Common myeloid progenitor, CD34-positive (primary cell): ENCODE measurements at regions not wholly inside any gene's neighbourhood (a gene's known extent, or its start where the extent isn't known, plus 50 kb on each side); places are given as distances from the start of the nearest gene placed in this dataset.

Experiments used
- CTCF ChIA-PET: fragments of 350-600 bp; sonication (Branson Sonifier 250); formaldehyde crosslinking; loops from one replicate; lab custom pipeline; 2021; ENCODE audit warnings: antibody characterized with exemption; lab: Charles Lee
- POLR2A ChIA-PET: fragments of 350-600 bp; sonication (Branson Sonifier 250); formaldehyde crosslinking; loops from one replicate; lab custom pipeline; 2021; ENCODE audit warnings: antibody characterized with exemption; lab: Charles Lee
- DNase-seq, 3 donors: peaks; one replicate each; pipeline versions ENCODE4 v3.0.0 to v3.0.0-alpha.2; 2013
- H3K27ac ChIP-seq, 2 experiments: 1 replicate in 1 of 2; 2 replicates in 1 of 2; pipeline ENCODE4 v1.7.0; 2013; ENCODE audit warnings: inconsistent platforms in 2 of 2, low read length in 2 of 2, mild to moderate bottlenecking in 2 of 2, low read depth in 1 of 2, moderate library complexity in 1 of 2; ENCODE audit not compliant: severe bottlenecking in 2 of 2, insufficient read depth in 1 of 2, poor library complexity in 1 of 2
- H3K27me3 ChIP-seq, 5 experiments: replicated peaks in 2 of 5; 1 replicate in 3 of 5; 2 replicates in 2 of 5; pipeline versions ENCODE4 v1.6.1 to v1.7.0; 2013; ENCODE audit warnings: low read length in 4 of 5, mild to moderate bottlenecking in 2 of 5, moderate library complexity in 2 of 5, inconsistent platforms in 1 of 5; ENCODE audit not compliant: insufficient read depth in 5 of 5, control insufficient read depth in 4 of 5
- H3K36me3 ChIP-seq, 4 experiments: 1 replicate in 2 of 4; 2 replicates in 2 of 4; pipeline versions ENCODE4 v1.6.1 to v1.7.0; 2013; ENCODE audit warnings: low read length in 3 of 4, control low read depth in 1 of 4, mild to moderate bottlenecking in 1 of 4; ENCODE audit not compliant: control insufficient read depth in 4 of 4, insufficient read depth in 4 of 4
- H3K4me1 ChIP-seq, 4 experiments: 1 replicate in 3 of 4; 2 replicates in 1 of 4; pipeline versions ENCODE4 v1.6.1 to v1.7.1; 2013; ENCODE audit warnings: low read length in 3 of 4, mild to moderate bottlenecking in 3 of 4, control low read depth in 1 of 4, inconsistent platforms in 1 of 4, moderate library complexity in 1 of 4; ENCODE audit not compliant: control insufficient read depth in 4 of 4, insufficient read depth in 4 of 4; ENCODE audit errors: control extremely low read depth in 1 of 4
- H3K4me3 ChIP-seq, 7 experiments: 1 replicate in 4 of 7; 2 replicates in 3 of 7; pipeline versions ENCODE4 v1.5.1 to v1.7.0; 2013; ENCODE audit warnings: mild to moderate bottlenecking in 7 of 7, low read length in 6 of 7, moderate library complexity in 6 of 7, inconsistent platforms in 2 of 7, low read depth in 2 of 7, control low read depth in 1 of 7; ENCODE audit not compliant: insufficient read depth in 4 of 7, control insufficient read depth in 1 of 7; ENCODE audit errors: extremely low read depth in 1 of 7
- H3K9me3 ChIP-seq, 5 experiments: 1 replicate in 4 of 5; 2 replicates in 1 of 5; pipeline versions ENCODE4 v1.6.1 to v1.7.1; 2013; ENCODE audit warnings: low read length in 4 of 5, mild to moderate bottlenecking in 2 of 5, inconsistent platforms in 1 of 5, low read depth in 1 of 5, moderate library complexity in 1 of 5; ENCODE audit not compliant: control insufficient read depth in 4 of 5, insufficient read depth in 2 of 5; ENCODE audit errors: control extremely low read depth in 1 of 5
- WGBS: methylation state at CpG from one replicate; pipeline ENCODE4 v1.1.5; 2013; ENCODE audit not compliant: insufficient coverage; 5-methylcytosine and 5-hydroxymethylcytosine counted together

- Histone ChIP-seq H3K36me3 (no peaks in the 10 kb centered on the region), H3K9me3 (no peaks in the 10 kb centered on the region), H3K4me3 (no peak overlapping the region), H3K27me3 (peaks cover 0 to 23% (median 9%) of the 10 kb centered on the region in 5 experiments), H3K4me1 (no peaks in the 10 kb centered on the region), H3K27ac (no peak overlapping the region)
- CTCF ChIA-PET, result interaction anchor here (1.3 kb wide), 1 partner anchor 22 kb away, joined by 5 read pairs; no protein-coding TSS in a partner anchor
- no peak for DNase-seq
- POLR2A ChIA-PET, result no interaction called here
- 87% methylated on average over 2 of the region's 2 CpGs for WGBS
Measured at GRCh38 chr3:10620833-10621082, 115.4 kb upstream of the ATP2B2 start.

GRCh38 chr3:10623578-10624275 is 118.3 kb upstream of the ATP2B2 start:
- CTCF ChIA-PET, result no interaction called here
- WGBS, result 87% methylated on average over 3 of the region's 4 CpGs

DNA sequence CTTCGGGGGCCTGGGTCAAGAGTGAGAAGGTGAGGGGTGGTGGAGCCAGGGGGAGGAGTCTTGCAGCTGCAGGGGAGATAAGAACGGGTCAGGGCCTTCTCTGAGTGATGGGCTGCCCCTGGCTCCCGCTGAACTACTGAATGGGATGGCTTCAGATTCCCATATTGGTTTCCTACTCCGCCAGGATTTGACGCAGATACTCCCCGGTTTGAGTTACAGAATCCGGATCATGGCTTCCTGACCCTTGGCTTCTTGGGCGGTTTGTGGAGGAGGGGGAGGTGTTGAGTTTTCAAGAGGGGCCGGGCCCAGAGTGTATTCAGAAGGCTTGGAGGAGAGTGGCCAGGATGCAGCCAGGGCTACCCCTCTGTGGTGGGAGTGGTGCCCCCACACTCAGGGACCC is 119.9 kb upstream of the ATP2B2 start:
- CTCF ChIA-PET, result no interaction called here
- no peak for DNase-seq

More at GRCh38 chr3:10623578-10624275, 118.3 kb upstream of the ATP2B2 start:
- H3K27ac ChIP-seq, result no peak overlapping the region
- POLR2A ChIA-PET, result no interaction called here
- peaks cover 0 to 19% (median 9%) of the 10 kb centered on the region in 5 experiments for H3K27me3 ChIP-seq
- H3K9me3 ChIP-seq, result no peaks in the 10 kb centered on the region
- H3K36me3 ChIP-seq, result no peaks in the 10 kb centered on the region
- H3K4me1 ChIP-seq, result no peaks in the 10 kb centered on the region
- no peak overlapping the region for H3K4me3 ChIP-seq
- DNase-seq, result no peak

GRCh38 chr3:10627884-10628572 is 122.6 kb upstream of the ATP2B2 start:
- Histone ChIP-seq H3K4me1 (no peaks in the 10 kb centered on the region), H3K9me3 (no peaks in the 10 kb centered on the region), H3K36me3 (no peaks in the 10 kb centered on the region), H3K4me3 (no peak overlapping the region), H3K27ac (no peak overlapping the region), H3K27me3 (peaks cover 0 to 6% (median 2%) of the 10 kb centered on the region in 5 experiments)
- WGBS, result 82% methylated on average over 11 of the region's 13 CpGs
- ChIA-PET POLR2A (no interaction called here), CTCF (interaction anchor here (1.1 kb wide), 1 partner anchor 129 kb away, joined by 3 read pairs; no protein-coding TSS in a partner anchor)
- DNase-seq, result no peak

More for the DNA sequence above, 119.9 kb upstream of the ATP2B2 start:
- no peaks in the 10 kb centered on the region for H3K9me3 ChIP-seq
- H3K27ac ChIP-seq, result no peak overlapping the region
- 67% methylated on average over 7 of the region's 9 CpGs for WGBS
- peaks cover 0 to 11% (median 4%) of the 10 kb centered on the region in 5 experiments for H3K27me3 ChIP-seq
- H3K36me3 ChIP-seq, result no peaks in the 10 kb centered on the region
- H3K4me1 ChIP-seq, result no peaks in the 10 kb centered on the region
- H3K4me3 ChIP-seq, result no peak overlapping the region
- POLR2A ChIA-PET, result no interaction called here

GRCh38 chr3:10628891-10629670 is 123.7 kb upstream of the ATP2B2 start:
- Histone ChIP-seq H3K4me1 (no peaks in the 10 kb centered on the region), H3K27ac (no peak overlapping the region), H3K4me3 (no peak overlapping the region), H3K27me3 (peaks cover 0 to 6% (median 2%) of the 10 kb centered on the region in 5 experiments), H3K36me3 (no peaks in the 10 kb centered on the region), H3K9me3 (no peaks in the 10 kb centered on the region)
- 89% methylated on average over 11 of the region's 30 CpGs for WGBS
- DNase-seq, result no peak
- POLR2A ChIA-PET, result no interaction called here
- CTCF ChIA-PET, result no interaction called here

GRCh38 chr3:10629671-10630040 is 124.3 kb upstream of the ATP2B2 start:
- H3K4me1 ChIP-seq, result no peaks in the 10 kb centered on the region
- peaks cover 0 to 6% (median 2%) of the 10 kb centered on the region in 5 experiments for H3K27me3 ChIP-seq
- no peaks in the 10 kb centered on the region for H3K9me3 ChIP-seq
- POLR2A ChIA-PET, result no interaction called here
- H3K36me3 ChIP-seq, result no peaks in the 10 kb centered on the region
- H3K4me3 ChIP-seq, result no peak overlapping the region
- DNase-seq, result no peak
- H3K27ac ChIP-seq, result no peak overlapping the region
- CTCF ChIA-PET, result no interaction called here
- WGBS, result 91% methylated on average over 6 of the region's 7 CpGs

GRCh38 chr3:10631224-10631623 is 125.8 kb upstream of the ATP2B2 start:
- Histone ChIP-seq H3K27me3 (peaks cover 0 to 6% (median 4%) of the 10 kb centered on the region in 5 experiments), H3K9me3 (peaks cover 0 to 1% (median 0%) of the 10 kb centered on the region in 5 experiments), H3K4me1 (no peaks in the 10 kb centered on the region), H3K27ac (no peak overlapping the region), H3K36me3 (no peaks in the 10 kb centered on the region), H3K4me3 (no peak overlapping the region)
- WGBS, result no CpG with 5 or more reads among the region's 1 CpG
- DNase-seq, result no peak
- ChIA-PET CTCF (no interaction called here), POLR2A (no interaction called here)
